Neural progenitor cell (in vitro differentiated cells): ENCODE measurements at regions not wholly inside any gene's neighbourhood (a gene's known extent, or its start where the extent isn't known, plus 50 kb on each side); places are given as distances from the start of the nearest gene placed in this dataset.

Source experiments
- DNase-seq: peaks from one replicate; pipeline ENCODE4 v3.0.0-alpha.2; 2016; ENCODE audit warnings: low spot score
- H2AFZ ChIP-seq: fragments of 200-600 bp; sonication (generic); replicated peaks from 2 replicates; pipeline ENCODE4 v1.6.1; 2016; ENCODE audit warnings: antibody characterized with exemption
- H3F3A ChIP-seq: fragments of 200-600 bp; sonication (generic); 2 replicates; pipeline ENCODE4 v1.6.1; 2016; ENCODE audit warnings: antibody characterized with exemption, low read depth
- H3K27ac ChIP-seq: fragments of 200-600 bp; sonication (generic); 2 replicates; pipeline ENCODE4 v1.5.1; 2016; ENCODE audit warnings: mild to moderate bottlenecking
- H3K27me3 ChIP-seq: fragments of 200-600 bp; sonication (generic); 2 replicates; pipeline ENCODE4 v1.6.1; 2016; ENCODE audit warnings: mild to moderate bottlenecking, moderate library complexity
- H3K36me3 ChIP-seq: fragments of 200-600 bp; sonication (generic); 2 replicates; pipeline ENCODE4 v1.5.1; 2016
- H3K4me1 ChIP-seq: fragments of 200-600 bp; sonication (generic); 2 replicates; pipeline ENCODE4 v1.6.1; 2016; ENCODE audit warnings: mixed run types
- H3K4me2 ChIP-seq: fragments of 200-600 bp; sonication (generic); 2 replicates; pipeline ENCODE4 v1.6.1; 2016
- H3K4me3 ChIP-seq: fragments of 200-600 bp; sonication (generic); 2 replicates; pipeline ENCODE4 v1.5.1; 2016
- H3K79me2 ChIP-seq: fragments of 200-600 bp; sonication (generic); 2 replicates; pipeline ENCODE4 v1.6.1; 2016; ENCODE audit warnings: low read depth
- H3K9ac ChIP-seq: fragments of 200-600 bp; sonication (generic); 2 replicates; pipeline ENCODE4 v1.6.1; 2016
- H3K9me3 ChIP-seq: fragments of 200-600 bp; sonication (generic); 2 replicates; pipeline ENCODE4 v1.5.1; 2016; ENCODE audit warnings: low read depth
- H4K20me1 ChIP-seq: fragments of 200-600 bp; sonication (generic); 2 replicates; pipeline ENCODE4 v1.6.1; 2016; ENCODE audit warnings: low read depth
- H3K27ac Mint-ChIP-seq: 3 replicates; pipeline ENCODE4 v1.8.0; 2021; ENCODE audit warnings: mixed read lengths
- H3K27me3 Mint-ChIP-seq: 2 replicates; pipeline ENCODE4 v1.8.0; 2022; ENCODE audit warnings: low read depth, mild to moderate bottlenecking, inconsistent platforms, moderate library complexity, mixed read lengths; ENCODE audit not compliant: insufficient read depth
- H3K36me3 Mint-ChIP-seq: 3 replicates; pipeline ENCODE4 v1.8.0; 2021; ENCODE audit warnings: mixed read lengths
- H3K4me1 Mint-ChIP-seq: 3 replicates; pipeline ENCODE4 v1.8.0; 2021; ENCODE audit warnings: mixed read lengths
- H3K4me3 Mint-ChIP-seq: 3 replicates; pipeline ENCODE4 v1.8.0; 2021; ENCODE audit warnings: mild to moderate bottlenecking, moderate library complexity, mixed read lengths
- H3K9me3 Mint-ChIP-seq: 3 replicates; pipeline ENCODE4 v1.8.0; 2020; ENCODE audit warnings: mixed read lengths
- EZH2 ChIP-seq: fragments of 200-600 bp; sonication (generic); IDR thresholded peaks from 2 replicates; pipeline ENCODE4 v1.6.1; 2017; ENCODE audit warnings: antibody characterized with exemption, mild to moderate bottlenecking, moderate library complexity
- EZH2phosphoT487 ChIP-seq: fragments of 200-600 bp; sonication (generic); IDR thresholded peaks from 2 replicates; pipeline ENCODE4 v1.6.1; 2017; ENCODE audit warnings: antibody characterized with exemption
- TF ChIP-seq, protein P1 (sequence below): fragments of 200-600 bp; sonication (generic); IDR thresholded peaks from 2 replicates; pipeline ENCODE4 v1.5.1; 2017; ENCODE audit warnings: antibody characterized with exemption, mild to moderate bottlenecking

DNA sequence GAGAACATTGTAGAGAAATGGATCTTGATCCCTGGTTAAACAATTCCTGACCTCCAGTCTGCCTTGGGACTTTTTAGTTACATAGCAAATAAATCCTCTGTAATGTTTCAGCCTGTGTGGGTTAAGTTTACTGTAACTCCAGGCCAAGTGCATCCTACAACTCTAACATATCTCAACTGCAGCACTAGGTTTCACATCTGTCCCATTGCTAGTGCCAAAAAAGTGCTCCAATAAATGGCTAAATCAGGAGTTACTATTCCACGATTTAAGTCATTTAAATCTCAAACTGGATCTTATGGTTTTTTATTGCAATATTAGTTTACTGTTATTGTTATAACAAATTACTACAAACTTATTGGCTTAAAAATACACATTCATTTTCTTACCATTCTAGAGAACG lies 479.6 kb downstream of the GPAM start:
- TF ChIP-seq EZH2phosphoT487 (no peak), EZH2 (no peak)
- TF ChIP-seq, protein P1, sequence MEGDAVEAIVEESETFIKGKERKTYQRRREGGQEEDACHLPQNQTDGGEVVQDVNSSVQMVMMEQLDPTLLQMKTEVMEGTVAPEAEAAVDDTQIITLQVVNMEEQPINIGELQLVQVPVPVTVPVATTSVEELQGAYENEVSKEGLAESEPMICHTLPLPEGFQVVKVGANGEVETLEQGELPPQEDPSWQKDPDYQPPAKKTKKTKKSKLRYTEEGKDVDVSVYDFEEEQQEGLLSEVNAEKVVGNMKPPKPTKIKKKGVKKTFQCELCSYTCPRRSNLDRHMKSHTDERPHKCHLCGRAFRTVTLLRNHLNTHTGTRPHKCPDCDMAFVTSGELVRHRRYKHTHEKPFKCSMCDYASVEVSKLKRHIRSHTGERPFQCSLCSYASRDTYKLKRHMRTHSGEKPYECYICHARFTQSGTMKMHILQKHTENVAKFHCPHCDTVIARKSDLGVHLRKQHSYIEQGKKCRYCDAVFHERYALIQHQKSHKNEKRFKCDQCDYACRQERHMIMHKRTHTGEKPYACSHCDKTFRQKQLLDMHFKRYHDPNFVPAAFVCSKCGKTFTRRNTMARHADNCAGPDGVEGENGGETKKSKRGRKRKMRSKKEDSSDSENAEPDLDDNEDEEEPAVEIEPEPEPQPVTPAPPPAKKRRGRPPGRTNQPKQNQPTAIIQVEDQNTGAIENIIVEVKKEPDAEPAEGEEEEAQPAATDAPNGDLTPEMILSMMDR = no peak
- Histone ChIP-seq H3K4me2 (no peak overlapping the region), H3K4me1 (no peaks in the 10 kb centered on the region), H3K27me3 (no peaks in the 10 kb centered on the region), H3K79me2 (no peaks in the 10 kb centered on the region), H3K4me3 (no peak overlapping the region), H4K20me1 (no peaks in the 10 kb centered on the region), H2AFZ (no peak overlapping the region), H3F3A (no peaks in the 10 kb centered on the region), H3K27ac (no peak overlapping the region), H3K9ac (no peak overlapping the region), H3K36me3 (no peaks in the 10 kb centered on the region), H3K9me3 (no peaks in the 10 kb centered on the region)
- no peaks in the 10 kb centered on the region for H3K36me3 Mint-ChIP-seq
- H3K9me3 Mint-ChIP-seq = no peaks in the 10 kb centered on the region
- no peak overlapping the region for H3K27ac Mint-ChIP-seq
- H3K4me3 Mint-ChIP-seq = no peak overlapping the region
- H3K4me1 Mint-ChIP-seq = no peaks in the 10 kb centered on the region
- peaks cover 5% of the 10 kb centered on the region for H3K27me3 Mint-ChIP-seq
- DNase-seq = no peak

DNA sequence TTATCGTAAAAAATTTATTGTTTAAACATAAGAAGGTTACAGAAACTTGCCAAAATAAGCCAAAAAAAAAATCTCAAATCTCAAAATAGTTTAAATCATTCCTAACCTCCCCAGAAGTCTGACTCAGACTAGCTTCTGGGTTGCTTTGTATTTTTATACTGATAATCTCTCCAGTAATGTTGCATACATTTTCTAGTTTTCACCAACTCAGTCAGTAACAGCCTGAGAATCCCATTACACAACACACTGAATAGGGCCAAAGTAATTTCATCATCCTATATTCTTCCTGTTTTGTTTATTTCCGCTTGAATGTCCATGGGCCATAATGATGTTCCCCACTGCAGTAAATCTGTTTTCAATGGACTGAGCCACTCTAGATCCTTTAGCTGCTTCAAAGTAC lies 478.5 kb downstream of the GPAM start:
- H3K4me2 ChIP-seq = no peak overlapping the region
- no peak overlapping the region for H2AFZ ChIP-seq
- Mint-ChIP-seq H3K27me3 (peaks cover 5% of the 10 kb centered on the region), H3K4me3 (no peak overlapping the region), H3K4me1 (no peaks in the 10 kb centered on the region), H3K9me3 (no peaks in the 10 kb centered on the region), H3K36me3 (no peaks in the 10 kb centered on the region), H3K27ac (no peak overlapping the region)
- no peaks in the 10 kb centered on the region for H3K27me3 ChIP-seq
- no peak for TF ChIP-seq EZH2
- TF ChIP-seq, protein P1 = no peak
- no peak for TF ChIP-seq EZH2phosphoT487
- no peaks in the 10 kb centered on the region for H3K9me3 ChIP-seq
- no peaks in the 10 kb centered on the region for H4K20me1 ChIP-seq
- no peak overlapping the region for H3K9ac ChIP-seq
- no peaks in the 10 kb centered on the region for H3K4me1 ChIP-seq
- H3K36me3 ChIP-seq = no peaks in the 10 kb centered on the region
- H3K79me2 ChIP-seq = no peaks in the 10 kb centered on the region
- no peak overlapping the region for H3K4me3 ChIP-seq
- no peak overlapping the region for H3K27ac ChIP-seq
- no peaks in the 10 kb centered on the region for H3F3A ChIP-seq
- no peak for DNase-seq

DNA sequence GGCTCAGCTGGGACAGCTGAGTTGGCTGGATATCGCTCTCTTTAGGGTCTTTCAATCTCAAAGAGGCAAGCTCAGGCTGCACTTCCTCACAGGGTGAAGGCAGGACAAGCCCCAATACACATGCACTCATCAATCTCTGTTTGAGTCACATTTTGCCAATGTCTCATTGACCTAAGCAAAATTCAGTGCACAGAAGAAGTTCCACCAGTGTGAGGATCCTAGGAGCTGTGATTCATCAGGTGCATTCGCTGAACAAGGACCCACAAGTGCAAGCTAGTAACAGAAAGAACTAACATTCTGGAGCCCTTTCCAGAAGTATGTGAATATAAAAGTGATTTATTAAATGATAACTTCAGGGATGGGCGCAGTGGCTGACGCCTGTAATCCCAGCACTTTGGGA lies 477.2 kb downstream of the GPAM start:
- no peaks in the 10 kb centered on the region for H3K9me3 Mint-ChIP-seq
- H3K27ac Mint-ChIP-seq = no peak overlapping the region
- Histone ChIP-seq H3K36me3 (no peaks in the 10 kb centered on the region), H3K4me3 (no peak overlapping the region), H3K79me2 (no peaks in the 10 kb centered on the region), H3K27ac (no peak overlapping the region), H3K4me2 (no peak overlapping the region), H3K9ac (no peak overlapping the region), H4K20me1 (no peaks in the 10 kb centered on the region), H3K27me3 (no peaks in the 10 kb centered on the region), H3K9me3 (no peaks in the 10 kb centered on the region), H3F3A (no peaks in the 10 kb centered on the region), H2AFZ (no peak overlapping the region), H3K4me1 (no peaks in the 10 kb centered on the region)
- H3K27me3 Mint-ChIP-seq = peaks cover 5% of the 10 kb centered on the region
- H3K36me3 Mint-ChIP-seq = no peaks in the 10 kb centered on the region
- H3K4me3 Mint-ChIP-seq = no peak overlapping the region
- DNase-seq = no peak
- H3K4me1 Mint-ChIP-seq = no peaks in the 10 kb centered on the region
- no peak for TF ChIP-seq EZH2phosphoT487

DNA sequence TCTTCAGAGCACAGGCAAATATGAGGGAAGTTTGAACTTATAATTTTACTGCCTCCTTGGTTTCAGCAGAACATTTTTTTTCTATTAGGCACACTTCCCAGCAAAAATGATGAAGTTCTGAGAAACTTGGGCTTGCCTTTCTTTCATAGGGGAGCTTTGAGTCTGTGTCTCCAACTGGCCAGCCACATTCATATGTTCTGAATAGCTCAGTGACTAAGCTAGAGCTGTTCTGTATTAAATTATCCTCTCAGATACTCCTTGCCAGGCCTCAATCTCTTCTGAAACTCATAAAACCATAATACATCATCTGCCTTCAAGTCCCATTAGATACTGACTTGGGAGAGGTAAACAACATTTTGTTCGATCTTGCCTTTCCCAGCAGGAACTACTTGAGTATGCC lies 476.5 kb downstream of the GPAM start:
- H3K79me2 ChIP-seq = no peaks in the 10 kb centered on the region
- H3K9ac ChIP-seq = no peak overlapping the region
- H3K27ac Mint-ChIP-seq = no peak overlapping the region

More for the DNA sequence above, 476.5 kb downstream of the GPAM start:
- H3K4me1 Mint-ChIP-seq = no peaks in the 10 kb centered on the region
- TF ChIP-seq EZH2phosphoT487 (no peak), EZH2 (no peak)
- TF ChIP-seq, protein P1 = no peak
- Histone ChIP-seq H3K4me3 (no peak overlapping the region), H3F3A (no peaks in the 10 kb centered on the region), H3K9me3 (no peaks in the 10 kb centered on the region), H3K4me1 (no peaks in the 10 kb centered on the region), H2AFZ (no peak overlapping the region), H3K36me3 (no peaks in the 10 kb centered on the region), H3K27me3 (no peaks in the 10 kb centered on the region), H3K27ac (no peak overlapping the region), H3K4me2 (no peak overlapping the region), H4K20me1 (no peaks in the 10 kb centered on the region)
- H3K36me3 Mint-ChIP-seq = no peaks in the 10 kb centered on the region
- DNase-seq = no peak
- peaks cover 5% of the 10 kb centered on the region for H3K27me3 Mint-ChIP-seq
- no peak overlapping the region for H3K4me3 Mint-ChIP-seq
- no peaks in the 10 kb centered on the region for H3K9me3 Mint-ChIP-seq
